ENCODE measurements at regions not wholly inside any gene's neighbourhood (a gene's known extent, or its start where the extent isn't known, plus 50 kb on each side); places are given as distances from the start of the nearest gene placed in this dataset.
"Not testable (repeated sequence)": the region's sequence is repeated elsewhere in the genome, so short reads cannot be mapped to it uniquely, and the experiment has no call there.

- Histone ChIP-seq H3K27ac (no peak overlapping the region), H3K9me3 (no peaks in the 10 kb centered on the region), H3K27me3 (no peaks in the 10 kb centered on the region), H3K36me3 (no peaks in the 10 kb centered on the region), H3K4me3 (no peak overlapping the region), H3K4me1 (no peaks in the 10 kb centered on the region)
- DNase-seq (no peak), ATAC-seq (no peak)
- TF ChIP-seq CTCF (IDR thresholded peaks at IDR 0.05 in 4 of 5, conservative IDR thresholded peaks at IDR 0.05 in 1 of 5) (no peak), POLR2A (IDR thresholded peaks at IDR 0.05) (no peak)
- in situ Hi-C loops (cut with MboI; ENCODE audit: low sequenced_read_pairs in 4 of 4) (no loop called here), intact Hi-C loops (cut with DNase I; ENCODE audit: low total_unique reads) (no loop called here)
Observed at GRCh38 chr21:17200250-17200649, 312.6 kb upstream of the CXADR start.

- no peaks in the 10 kb centered on the region for H3K9me3 ChIP-seq
- no peaks in the 10 kb centered on the region for H3K27me3 ChIP-seq
- H3K4me3 ChIP-seq = no peak overlapping the region
- intact Hi-C loops (cut with DNase I; ENCODE audit: low total_unique reads) = no loop called here
- DNase-seq = no peak
- no peak for TF ChIP-seq CTCF (IDR thresholded peaks at IDR 0.05 in 4 of 5, conservative IDR thresholded peaks at IDR 0.05 in 1 of 5)
- H3K27ac ChIP-seq = no peak overlapping the region
- H3K36me3 ChIP-seq = no peaks in the 10 kb centered on the region
- H3K4me1 ChIP-seq = no peaks in the 10 kb centered on the region
- no peak for ATAC-seq
- in situ Hi-C loops (cut with MboI; ENCODE audit: low sequenced_read_pairs in 4 of 4) = no loop called here
Observed at GRCh38 chr21:17201741-17202260, 311.0 kb upstream of the CXADR start.

GRCh38 chr21:17214801-17215200 is 298.0 kb upstream of the CXADR start:
- Histone ChIP-seq H3K9me3 (no peaks in the 10 kb centered on the region), H3K27me3 (no peaks in the 10 kb centered on the region), H3K4me1 (no peaks in the 10 kb centered on the region), H3K36me3 (no peaks in the 10 kb centered on the region), H3K4me3 (no peak overlapping the region), H3K27ac (no peak overlapping the region)
- ATAC-seq (no peak), DNase-seq (no peak)
- in situ Hi-C loops (cut with MboI; ENCODE audit: low sequenced_read_pairs in 4 of 4) = no loop called here
- intact Hi-C loops (cut with DNase I; ENCODE audit: low total_unique reads) = no loop called here
- no peak for TF ChIP-seq CTCF (IDR thresholded peaks at IDR 0.05 in 4 of 5, conservative IDR thresholded peaks at IDR 0.05 in 1 of 5)

DNA sequence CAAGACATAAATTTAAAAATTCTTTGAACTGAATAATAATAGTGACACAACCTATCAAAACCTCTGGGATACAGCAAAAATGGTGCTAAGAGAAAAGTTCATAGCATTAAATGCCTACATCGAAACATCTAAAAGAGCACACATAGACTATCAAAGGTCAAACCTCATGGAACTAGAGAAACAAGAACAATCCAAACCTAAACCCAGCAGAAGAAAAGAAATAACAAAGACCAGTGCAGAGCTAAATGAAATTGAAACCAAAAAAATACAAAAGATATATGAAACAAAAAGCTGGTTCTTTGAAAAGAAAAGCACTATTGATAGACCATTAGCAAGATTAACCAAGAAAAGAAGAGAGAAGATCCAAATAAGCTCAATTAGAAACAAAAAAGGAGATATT is 293.8 kb upstream of the CXADR start:
- ATAC-seq; H3K27ac ChIP-seq; intact Hi-C loops (cut with DNase I; ENCODE audit: low total_unique reads); H3K4me1 ChIP-seq; H3K4me3 ChIP-seq; H3K9me3 ChIP-seq; H3K36me3 ChIP-seq; DNase-seq; H3K27me3 ChIP-seq; in situ Hi-C loops (cut with MboI; ENCODE audit: low sequenced_read_pairs in 4 of 4): not testable (repeated sequence)

DNA sequence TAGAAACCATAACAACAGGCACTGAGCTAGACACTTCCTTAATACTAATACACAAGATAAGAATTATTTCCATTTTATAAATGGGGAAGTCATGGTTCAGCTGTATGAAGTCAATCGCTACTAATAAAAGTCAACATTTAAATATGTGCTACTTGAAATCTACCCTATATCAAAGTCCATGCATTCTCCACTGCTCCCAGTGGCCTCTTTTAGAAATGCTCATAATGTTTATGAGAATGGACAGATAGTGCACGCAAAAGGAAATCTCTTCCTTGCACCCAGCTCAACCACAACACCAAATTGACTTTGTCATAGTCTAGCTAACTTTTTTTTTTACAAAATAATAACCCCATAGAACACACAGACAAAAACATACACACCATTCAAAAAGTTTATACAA is 281.7 kb upstream of the CXADR start:
- H3K4me3 ChIP-seq = no peak overlapping the region
- no peaks in the 10 kb centered on the region for H3K4me1 ChIP-seq
- in situ Hi-C loops (cut with MboI; ENCODE audit: low sequenced_read_pairs in 4 of 4) (no loop called here), intact Hi-C loops (cut with DNase I; ENCODE audit: low total_unique reads) (no loop called here)
- DNase-seq (no peak), ATAC-seq (no peak)
- H3K36me3 ChIP-seq = no peaks in the 10 kb centered on the region
- H3K27ac ChIP-seq = no peak overlapping the region
- peaks cover 0 to 3% (median 0%) of the 10 kb centered on the region in 3 donors for H3K9me3 ChIP-seq
- TF ChIP-seq POLR2A (IDR thresholded peaks at IDR 0.05) (no peak), CTCF (IDR thresholded peaks at IDR 0.05 in 4 of 5, conservative IDR thresholded peaks at IDR 0.05 in 1 of 5) (no peak)
- H3K27me3 ChIP-seq = no peaks in the 10 kb centered on the region

All from gastrocnemius medialis (tissue), 4 donors.